ENCODE measurements at regions not wholly inside any gene's neighbourhood (a gene's known extent, or its start where the extent isn't known, plus 50 kb on each side); places are given as distances from the start of the nearest gene placed in this dataset.

DNA sequence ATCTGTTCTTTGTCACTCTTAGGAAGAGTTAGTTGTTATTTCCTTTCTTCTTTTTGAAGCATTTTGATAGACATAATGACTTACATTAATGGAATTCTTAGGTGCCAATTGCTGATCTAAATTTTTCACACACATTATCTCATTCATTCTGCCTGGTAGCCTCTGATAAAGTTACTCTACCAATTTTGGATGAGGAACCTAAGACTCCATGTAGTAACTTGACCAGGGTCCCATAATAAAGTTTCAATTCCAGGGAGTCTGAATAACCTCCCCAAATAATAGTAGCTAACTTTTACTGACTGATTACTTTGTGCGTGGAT, 73.2 kb upstream of the CITED2 start (continued):
- TF ChIP-seq, protein P1, sequence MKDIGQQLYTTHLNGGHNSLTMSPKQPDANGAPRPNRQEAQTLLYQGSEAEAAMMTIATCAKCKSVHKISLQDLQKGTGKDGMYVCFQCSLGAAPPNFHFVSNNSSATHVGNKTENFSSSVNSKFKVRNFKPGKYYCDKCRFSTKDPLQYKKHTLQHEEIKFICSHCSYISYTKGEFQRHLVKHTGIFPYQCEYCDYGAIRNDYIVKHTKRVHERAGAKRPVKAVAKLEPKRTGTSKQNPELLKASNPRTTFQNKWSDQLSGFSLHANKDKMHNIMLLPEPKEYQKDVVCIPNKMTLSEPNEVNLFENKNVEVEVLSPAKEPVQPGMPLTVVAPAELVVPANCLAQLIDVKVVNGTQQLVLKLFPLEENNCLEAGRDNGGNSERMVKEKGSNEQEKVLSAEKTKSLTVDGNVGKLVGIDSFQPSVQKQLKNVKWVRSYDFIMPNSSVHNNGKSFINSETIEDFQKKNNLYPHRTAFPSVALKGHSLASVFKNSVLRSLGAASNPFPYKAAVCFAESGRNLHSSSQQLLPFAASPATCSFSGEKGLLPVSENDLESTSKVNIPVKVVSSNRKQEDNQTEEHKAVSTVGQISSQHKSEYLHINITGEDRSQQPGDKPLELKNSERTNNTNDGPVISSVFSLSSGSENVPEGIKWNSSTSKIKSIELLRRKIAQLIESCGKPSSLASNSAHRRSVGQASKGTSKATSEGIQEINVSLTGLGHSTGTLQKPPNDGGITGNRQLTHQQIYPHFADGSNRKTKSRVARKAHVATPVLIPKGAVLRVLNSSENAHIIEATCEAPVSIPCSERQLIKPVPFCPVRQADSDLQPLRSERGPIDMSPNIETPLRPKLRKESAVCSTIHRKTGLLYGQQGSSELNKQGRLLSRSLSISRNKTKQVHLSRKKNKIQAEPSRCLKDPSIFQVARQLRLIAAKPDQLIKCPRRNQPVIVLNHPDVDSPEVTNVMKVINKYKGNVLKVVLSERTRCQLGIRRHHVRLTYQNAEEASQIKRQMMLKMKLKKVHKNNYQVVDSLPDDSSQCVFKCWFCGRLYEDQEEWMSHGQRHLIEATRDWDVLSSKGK (CRISPR knock-in tag; IDR thresholded peaks at IDR 0.05), result no peak
- no peak for TF ChIP-seq NR4A1 (CRISPR knock-in tag; IDR thresholded peaks at IDR 0.05)
- TF ChIP-seq NR4A1 (tag; IDR thresholded peaks at IDR 0.05), result no peak

GRCh38 chr6:139446768-139447655, 72.6 kb upstream of the CITED2 start:
- no TSS peak for BruUV-seq (replicated peaks)
- POLR2A ChIA-PET, result interaction anchor here (0.6 to 3.2 kb wide), 7 partner anchors 10 to 968 kb away, joined by 3 to 18 read pairs (median 4); partner anchors contain the start of gene CITED2
- H3K9ac ChIP-seq (ENCODE audit: insufficient read depth in 1 of 2, low read depth in 2 of 2, low read length in 2 of 2), result peak overlapping the region in 1 of 2 experiments; percentile 64; a peak in 2 of 4 replicates
- peak in 1 of 4 experiments; percentile 44 for DNase-seq (ENCODE audit: extremely low read depth in 1 of 4, low spot score in 3 of 4)
- H3K4me1 ChIP-seq (replicated peaks in 1 of 2; ENCODE audit: control insufficient read depth in 2 of 2, insufficient read depth in 2 of 2, low read length in 2 of 2), result peaks cover 18 to 76% of the 10 kb centered on the region in 2 experiments
- no peaks in the 10 kb centered on the region for H3K9me3 ChIP-seq (replicated peaks; ENCODE audit: control insufficient read depth, insufficient read depth, low read depth, low read length)
- H3K27me3 ChIP-seq (ENCODE audit: control insufficient read depth in 2 of 2, insufficient read depth in 2 of 2, low read length in 2 of 2), result no peaks in the 10 kb centered on the region
- FAIRE-seq, result no peak
- no peak overlapping the region for H3K4me3 ChIP-seq
- no peaks in the 10 kb centered on the region for H3K79me2 ChIP-seq (ENCODE audit: control insufficient read depth, insufficient read depth, low read length)
- in situ Hi-C loops (cut with MboI), result no loop called here
- no peaks in the 10 kb centered on the region for H3K9me1 ChIP-seq (ENCODE audit: control insufficient read depth, insufficient read depth, low read length)
- H3K4me2 ChIP-seq (ENCODE audit: insufficient read depth, low read length), result peak overlapping the region; percentile 50; the same call in 1 of the 2 replicates
- CTCF ChIA-PET (ENCODE audit: low intra/inter-chr PET ratio), result no interaction called here
- no peaks in the 10 kb centered on the region for H4K20me1 ChIP-seq (replicated peaks; ENCODE audit: control insufficient read depth, insufficient read depth, low read length)
- no peaks in the 10 kb centered on the region for H3K36me3 ChIP-seq (ENCODE audit: control insufficient read depth, insufficient read depth, low read length)
- intact Hi-C loops (cut with micrococcal nuclease), result loop anchor here (5.0 kb wide), 2 partner anchors 50 to 200 kb away; no protein-coding TSS in a partner anchor
- ATAC-seq, result no peak
- 26% methylated on average over 6 of the region's 6 CpGs for WGBS (ENCODE audit: insufficient coverage, low coverage, missing lambda C conversion rate)
- peak overlapping the region; percentile 87 for H3K27ac ChIP-seq (ENCODE audit: extremely low read depth, low read depth, low read length)
- H2AFZ ChIP-seq (ENCODE audit: low read depth, low read length), result peak overlapping the region; percentile 84
- TF ChIP-seq LARP7 (IDR thresholded peaks at IDR 0.05) (peak; percentile 37; the same call in 1 of the 2 replicates), SMAD1 (IDR thresholded peaks at IDR 0.05; ENCODE audit: low read depth, low read length, partially characterized antibody) (no peak), ZNF175 (CRISPR knock-in tag; IDR thresholded peaks at IDR 0.05; ENCODE audit: low read depth) (0 out of 2 replicates have a peak, but pooled peaks have one; percentile 25), EHMT2 (IDR thresholded peaks at IDR 0.05) (peak; percentile 39; the same call in 1 of the 2 replicates), MIER1 (IDR thresholded peaks at IDR 0.05; ENCODE audit: low read depth) (0 out of 2 replicates have a peak, but pooled peaks have one; percentile 41), KLF6 (CRISPR knock-in tag; IDR thresholded peaks at IDR 0.05; ENCODE audit: borderline replicate concordance) (0 out of 2 replicates have a peak, but pooled peaks have one; percentile 2)

All from K562 (cell line).